ENCODE measurements at regions not wholly inside any gene's neighbourhood (a gene's known extent, or its start where the extent isn't known, plus 50 kb on each side); places are given as distances from the start of the nearest gene placed in this dataset.
"Not testable (repeated sequence)": the region's sequence is repeated elsewhere in the genome, so short reads cannot be mapped to it uniquely, and the experiment has no call there.

DNA sequence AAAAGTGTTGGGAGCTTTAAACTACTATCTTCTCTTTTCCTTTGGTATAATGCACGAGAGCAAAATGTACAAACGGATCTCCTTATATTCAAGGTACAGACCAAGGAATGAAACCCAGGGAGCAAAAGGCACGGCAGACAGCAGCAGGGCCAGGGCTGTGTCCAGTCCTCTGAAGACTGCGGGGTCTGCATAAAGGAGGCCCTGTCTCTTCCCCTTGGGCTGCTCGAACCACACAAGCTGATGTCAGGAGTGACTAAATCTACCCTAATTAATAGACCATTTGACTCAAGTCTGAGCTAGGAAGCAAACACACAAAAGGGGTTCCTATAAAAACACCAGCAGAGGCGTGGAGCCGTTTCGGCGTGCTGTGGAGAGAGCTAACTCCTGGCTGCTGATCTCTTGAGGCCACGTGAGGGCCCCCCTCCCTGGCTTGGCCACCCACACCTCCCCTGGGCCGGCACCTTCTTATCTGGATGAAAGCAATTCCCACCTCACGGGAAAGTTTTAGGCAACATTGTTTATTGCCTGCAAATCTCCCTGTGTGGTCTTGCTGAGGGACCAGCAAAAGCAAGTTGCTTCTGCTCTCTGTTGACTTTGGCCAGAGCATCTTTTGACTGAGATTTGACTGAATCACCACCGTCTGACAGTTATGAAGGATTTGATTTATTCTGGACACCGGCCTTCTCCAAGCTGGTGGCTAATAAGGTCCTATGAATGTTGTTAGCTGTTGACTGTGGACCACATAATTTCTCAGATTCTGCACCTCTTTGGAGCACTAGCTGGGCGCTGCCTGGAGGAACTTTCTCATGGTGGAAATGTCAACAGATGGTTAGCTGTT, 183.5 kb downstream of the LMLN start:
- H3K4me3 Mint-ChIP-seq; DNase-seq; H3K4me1 Mint-ChIP-seq; H3K27ac Mint-ChIP-seq; ATAC-seq (ENCODE audit: low read depth); H3K36me3 Mint-ChIP-seq (ENCODE audit: low read depth); CTCF ChIA-PET; H3K9me3 Mint-ChIP-seq; POLR2A ChIA-PET; intact Hi-C loops (cut with micrococcal nuclease); H3K27me3 Mint-ChIP-seq: not testable (repeated sequence)

DNA sequence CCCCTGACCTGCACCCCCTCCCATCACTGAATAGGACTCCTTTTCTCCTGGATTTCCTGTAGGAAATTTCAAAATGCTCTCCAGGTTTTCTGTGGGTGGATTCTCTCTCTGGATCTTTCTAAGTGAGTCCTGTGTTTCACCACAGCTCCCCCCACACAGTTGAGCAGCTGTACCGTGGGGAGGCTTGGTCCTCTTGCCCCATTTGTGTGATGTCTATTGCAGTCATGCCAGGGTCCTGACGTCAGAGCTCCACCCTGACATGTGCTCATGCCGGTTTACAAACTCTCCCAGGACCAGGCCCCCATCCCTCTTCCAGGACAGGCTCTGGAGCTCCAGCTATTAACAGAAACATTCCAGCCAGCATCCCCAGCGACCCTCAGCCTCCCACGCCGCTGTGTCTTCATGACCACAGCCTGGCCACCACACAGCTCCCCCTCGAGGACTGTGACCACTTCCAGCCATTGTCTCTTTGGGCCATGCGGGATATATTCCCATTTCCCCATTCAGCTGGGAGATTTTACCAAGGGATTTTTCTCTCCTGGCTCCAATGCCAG, 185.3 kb downstream of the LMLN start:
- H3K27ac Mint-ChIP-seq; CTCF ChIA-PET; intact Hi-C loops (cut with micrococcal nuclease); DNase-seq; H3K9me3 Mint-ChIP-seq; POLR2A ChIA-PET; H3K4me1 Mint-ChIP-seq; ATAC-seq (ENCODE audit: low read depth); H3K4me3 Mint-ChIP-seq; H3K36me3 Mint-ChIP-seq (ENCODE audit: low read depth); H3K27me3 Mint-ChIP-seq: not testable (repeated sequence)

DNA sequence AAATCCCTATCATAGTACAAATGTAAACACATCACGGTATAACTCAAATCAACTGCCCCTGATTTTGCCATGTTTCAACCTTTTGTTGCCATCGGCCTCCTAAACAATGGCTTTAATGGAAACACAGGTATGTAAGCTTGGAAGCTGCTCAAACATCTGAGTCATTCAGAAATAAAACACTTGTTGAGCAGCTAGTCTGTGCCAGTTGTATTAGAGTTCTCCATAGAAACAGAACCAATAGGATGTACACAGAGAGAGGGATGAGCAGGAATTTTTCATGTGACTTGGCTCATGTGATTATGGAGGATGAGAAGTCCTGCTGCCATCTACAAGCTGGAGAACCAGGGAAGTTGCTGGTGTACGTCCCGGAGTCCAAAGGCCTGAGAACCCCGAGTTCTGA, 186.1 kb downstream of the LMLN start:
- DNase-seq; POLR2A ChIA-PET; H3K4me1 Mint-ChIP-seq; H3K4me3 Mint-ChIP-seq; H3K27me3 Mint-ChIP-seq; CTCF ChIA-PET; H3K27ac Mint-ChIP-seq; ATAC-seq (ENCODE audit: low read depth); intact Hi-C loops (cut with micrococcal nuclease); H3K36me3 Mint-ChIP-seq (ENCODE audit: low read depth); H3K9me3 Mint-ChIP-seq: not testable (repeated sequence)

DNA sequence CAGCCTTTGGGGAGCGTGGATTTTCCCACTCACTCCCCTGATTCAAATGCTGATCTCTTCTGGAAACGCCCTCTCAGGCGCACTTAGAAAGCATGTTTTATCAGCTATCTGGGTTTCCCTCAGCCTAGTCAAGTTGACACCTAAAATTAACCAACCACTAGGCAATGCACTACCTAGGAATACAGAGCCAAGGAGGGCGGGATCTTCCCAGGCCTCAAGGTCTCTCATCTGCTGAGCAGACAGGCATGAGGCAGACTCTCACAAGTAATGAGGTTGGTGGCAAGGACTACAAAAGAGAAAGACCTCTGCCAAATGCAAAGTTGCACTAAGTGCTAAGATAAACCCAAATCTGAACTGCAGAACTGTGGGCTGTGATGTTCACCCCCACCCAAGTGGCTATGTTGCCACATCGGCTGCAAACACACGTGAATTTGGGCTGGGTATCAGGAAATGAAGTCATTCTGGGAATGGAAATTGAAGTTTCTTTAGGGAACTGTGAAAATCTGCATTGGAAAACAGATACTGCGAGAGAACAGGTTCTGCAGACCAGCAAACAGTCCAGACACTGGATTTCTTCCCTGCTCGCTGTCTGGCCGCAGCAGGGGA, 186.6 kb downstream of the LMLN start:
- H3K36me3 Mint-ChIP-seq (ENCODE audit: low read depth); H3K9me3 Mint-ChIP-seq; ATAC-seq (ENCODE audit: low read depth); H3K4me3 Mint-ChIP-seq; H3K27me3 Mint-ChIP-seq; H3K4me1 Mint-ChIP-seq; DNase-seq; intact Hi-C loops (cut with micrococcal nuclease); POLR2A ChIA-PET; H3K27ac Mint-ChIP-seq; CTCF ChIA-PET: not testable (repeated sequence)

DNA sequence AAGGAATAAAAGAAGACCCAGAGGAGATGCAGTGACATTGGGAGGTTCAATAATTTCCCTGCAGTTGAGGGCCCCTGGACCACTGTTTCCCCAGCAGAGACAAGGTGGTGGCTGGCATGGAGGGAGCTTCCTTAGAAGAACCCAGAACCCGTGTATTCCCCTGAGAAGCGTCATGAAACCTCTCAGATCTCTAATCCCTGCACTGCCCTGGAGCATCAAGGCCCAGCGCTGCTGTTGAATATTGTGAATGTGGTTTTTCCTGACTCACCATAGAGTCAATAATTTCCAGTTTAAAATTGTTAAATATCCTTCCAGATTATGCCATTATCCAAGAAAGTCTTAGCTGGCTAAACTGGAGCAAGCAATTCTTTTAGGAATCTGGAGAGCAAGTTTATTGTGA, 187.2 kb downstream of the LMLN start:
- CTCF ChIA-PET; H3K9me3 Mint-ChIP-seq; ATAC-seq (ENCODE audit: low read depth); H3K4me1 Mint-ChIP-seq; intact Hi-C loops (cut with micrococcal nuclease); H3K36me3 Mint-ChIP-seq (ENCODE audit: low read depth); H3K4me3 Mint-ChIP-seq; H3K27me3 Mint-ChIP-seq; DNase-seq; H3K27ac Mint-ChIP-seq; POLR2A ChIA-PET: not testable (repeated sequence)

DNA sequence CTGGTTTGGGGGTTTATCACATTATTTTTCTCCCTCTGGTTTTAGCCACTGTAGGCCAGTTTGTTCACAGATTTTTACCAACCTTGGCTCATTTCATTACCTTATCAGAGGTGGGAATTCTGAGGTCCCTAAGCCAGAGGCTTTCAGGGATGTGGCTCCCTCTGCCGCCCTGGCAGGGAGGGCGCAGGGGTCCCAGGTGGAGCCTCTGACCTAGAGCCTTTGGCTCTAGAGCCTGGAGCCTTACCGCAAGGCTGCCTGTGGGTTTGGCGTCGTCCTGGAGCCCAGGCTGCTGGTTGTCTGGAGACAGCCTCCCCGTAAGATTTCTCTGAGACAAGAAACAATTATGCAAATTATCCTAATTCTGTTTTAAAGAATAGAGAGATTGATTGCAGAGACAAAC, 188.0 kb downstream of the LMLN start:
- H3K4me3 Mint-ChIP-seq, result not testable (repeated sequence)

DNA sequence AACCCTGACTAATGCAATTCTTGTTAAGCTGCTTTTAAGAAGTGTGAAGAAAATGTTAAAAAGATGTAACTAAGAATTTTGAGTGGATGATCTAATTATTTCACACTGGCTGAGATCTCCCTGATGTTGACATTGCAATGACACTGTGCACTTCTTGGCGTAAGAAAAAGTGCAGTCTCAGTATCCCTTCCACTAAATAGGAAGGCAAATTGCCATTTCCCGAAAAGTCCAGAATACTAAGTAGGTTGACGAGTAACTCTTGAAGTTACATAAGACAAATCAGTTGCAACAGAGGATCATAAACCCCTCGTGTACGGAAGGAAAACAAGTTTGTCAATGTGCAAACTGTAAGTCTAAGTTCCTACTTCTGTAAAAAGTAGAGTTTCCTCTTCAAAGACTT, 189.9 kb downstream of the LMLN start:
- POLR2A ChIA-PET, DNase-seq: not testable (repeated sequence)

More for the DNA sequence above, 188.0 kb downstream of the LMLN start:
- CTCF ChIA-PET; DNase-seq; ATAC-seq (ENCODE audit: low read depth); H3K4me1 Mint-ChIP-seq; H3K36me3 Mint-ChIP-seq (ENCODE audit: low read depth); intact Hi-C loops (cut with micrococcal nuclease); POLR2A ChIA-PET; H3K9me3 Mint-ChIP-seq; H3K27me3 Mint-ChIP-seq; H3K27ac Mint-ChIP-seq: not testable (repeated sequence)

DNA sequence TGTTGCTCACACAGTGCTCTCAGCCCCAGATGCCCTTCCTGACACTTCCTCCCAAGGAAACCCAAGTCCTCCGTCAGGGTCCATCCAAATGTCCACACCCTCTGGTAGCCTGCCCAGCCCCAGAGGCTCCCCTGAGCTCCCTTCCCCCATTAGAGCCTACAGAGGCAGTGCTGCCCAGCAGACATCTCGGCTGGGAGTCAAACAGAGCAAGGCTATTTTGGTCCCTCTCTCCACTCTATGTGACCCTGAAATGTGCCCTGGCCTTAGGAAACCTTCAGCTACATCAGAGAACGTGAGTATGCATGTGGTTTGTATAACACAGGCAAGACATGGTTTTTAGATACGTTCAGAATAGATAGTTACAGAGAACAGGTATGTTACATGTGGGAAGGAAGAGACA, 191.8 kb downstream of the LMLN start:
- ATAC-seq (ENCODE audit: low read depth); DNase-seq; H3K36me3 Mint-ChIP-seq (ENCODE audit: low read depth); H3K27me3 Mint-ChIP-seq; CTCF ChIA-PET; POLR2A ChIA-PET; H3K27ac Mint-ChIP-seq; H3K9me3 Mint-ChIP-seq; H3K4me3 Mint-ChIP-seq; H3K4me1 Mint-ChIP-seq; intact Hi-C loops (cut with micrococcal nuclease): not testable (repeated sequence)

More for the DNA sequence above, 189.9 kb downstream of the LMLN start:
- intact Hi-C loops (cut with micrococcal nuclease); H3K27ac Mint-ChIP-seq; H3K36me3 Mint-ChIP-seq (ENCODE audit: low read depth); H3K9me3 Mint-ChIP-seq; CTCF ChIA-PET; ATAC-seq (ENCODE audit: low read depth); H3K4me1 Mint-ChIP-seq; H3K4me3 Mint-ChIP-seq; H3K27me3 Mint-ChIP-seq: not testable (repeated sequence)

DNA sequence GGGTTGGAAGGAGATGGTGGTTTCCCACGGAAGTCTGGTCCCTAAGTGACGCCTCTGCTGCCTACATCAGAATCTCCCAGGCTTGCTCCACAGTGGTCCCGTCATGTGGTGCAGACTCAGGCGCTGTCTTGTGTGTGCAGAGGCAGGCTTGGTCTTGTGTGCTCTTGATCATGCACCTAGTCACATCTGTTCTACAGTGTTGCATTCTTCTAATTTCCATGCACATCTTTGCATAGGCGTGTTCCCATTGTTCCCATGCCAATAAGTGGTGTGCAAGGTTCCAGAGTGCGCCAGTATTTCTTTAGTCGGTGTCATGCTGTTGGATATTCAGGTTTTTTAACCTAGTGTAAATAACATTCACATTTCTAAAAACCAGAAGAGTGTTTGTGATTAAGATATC, 195.8 kb downstream of the LMLN start:
- POLR2A ChIA-PET; H3K27ac Mint-ChIP-seq; H3K9me3 Mint-ChIP-seq; H3K36me3 Mint-ChIP-seq (ENCODE audit: low read depth); DNase-seq; intact Hi-C loops (cut with micrococcal nuclease); H3K4me3 Mint-ChIP-seq; H3K4me1 Mint-ChIP-seq; CTCF ChIA-PET; H3K27me3 Mint-ChIP-seq; ATAC-seq (ENCODE audit: low read depth): not testable (repeated sequence)

DNA sequence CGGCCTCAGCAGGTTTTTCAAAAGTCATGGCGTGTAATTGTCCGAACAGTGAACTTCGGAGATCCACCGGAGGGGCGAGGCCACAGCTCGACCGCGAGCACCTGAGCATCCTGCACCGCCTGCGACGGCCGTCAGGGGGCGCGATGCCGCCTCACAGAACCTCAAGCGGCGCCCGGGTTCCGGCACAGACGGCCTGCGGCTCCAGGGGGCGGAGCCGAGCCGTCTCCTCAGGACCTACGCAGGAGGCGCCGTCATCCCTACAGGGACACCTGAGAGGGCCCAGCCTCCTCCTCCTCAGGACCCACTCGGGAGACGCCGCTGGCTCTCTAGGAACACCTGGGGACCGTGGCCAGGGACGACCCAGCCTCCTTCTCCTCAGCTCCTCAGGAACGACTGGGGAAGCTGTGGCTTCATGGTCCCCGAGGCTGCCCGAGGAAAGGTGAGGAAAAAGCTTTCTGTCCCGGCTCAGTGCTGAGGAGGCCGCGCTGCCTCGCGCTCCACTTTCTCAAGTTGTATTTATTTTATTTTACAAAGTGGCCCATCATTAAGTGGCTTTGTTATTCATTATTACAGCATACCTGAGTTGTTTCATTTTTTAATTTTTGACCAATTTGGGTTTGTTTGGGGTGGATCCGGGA, 197.3 kb downstream of the LMLN start:
- ATAC-seq (ENCODE audit: low read depth), result peak; percentile 86
- DNase-seq; H3K4me3 Mint-ChIP-seq; H3K4me1 Mint-ChIP-seq; intact Hi-C loops (cut with micrococcal nuclease); H3K27ac Mint-ChIP-seq; POLR2A ChIA-PET; H3K27me3 Mint-ChIP-seq; H3K36me3 Mint-ChIP-seq (ENCODE audit: low read depth); H3K9me3 Mint-ChIP-seq; CTCF ChIA-PET: not testable (repeated sequence)

DNA sequence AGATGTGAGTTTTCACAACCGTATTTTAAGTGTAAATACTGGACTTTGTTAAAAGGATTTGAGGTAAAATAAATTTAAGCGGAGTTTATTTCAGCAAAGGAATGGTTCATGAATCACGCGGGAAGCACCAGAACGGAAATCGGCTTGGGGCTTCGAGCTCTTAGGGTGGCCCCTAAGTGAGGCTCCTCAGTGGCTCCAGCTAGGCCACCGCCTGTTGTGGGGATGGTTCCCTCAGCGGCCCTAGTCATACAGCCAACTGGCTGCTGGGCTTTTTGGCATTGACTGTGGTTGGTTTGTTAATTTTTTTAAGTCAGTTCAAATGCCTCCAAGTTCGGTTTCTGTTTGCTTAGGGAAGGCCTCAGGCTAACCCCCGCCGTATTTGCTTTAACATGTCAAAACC, 198.0 kb downstream of the LMLN start:
- H3K4me1 Mint-ChIP-seq; POLR2A ChIA-PET; intact Hi-C loops (cut with micrococcal nuclease); H3K9me3 Mint-ChIP-seq; ATAC-seq (ENCODE audit: low read depth); H3K4me3 Mint-ChIP-seq; CTCF ChIA-PET; H3K27ac Mint-ChIP-seq; DNase-seq; H3K27me3 Mint-ChIP-seq; H3K36me3 Mint-ChIP-seq (ENCODE audit: low read depth): not testable (repeated sequence)

All from activated B cell treated with CpG ODN at 0.5 μM for 24 hours (primary cell).